Activated T-cell treated with anti-CD3 and anti-CD28 coated beads for 4 hours (primary cell): ENCODE measurements at regions not wholly inside any gene's neighbourhood (a gene's known extent, or its start where the extent isn't known, plus 50 kb on each side); places are given as distances from the start of the nearest gene placed in this dataset.
"Not testable (repeated sequence)": the region's sequence is repeated elsewhere in the genome, so short reads cannot be mapped to it uniquely, and the experiment has no call there.

ENCODE experiments used
- DNase-seq: peaks from one replicate; pipeline ENCODE4 v3.0.0-alpha.2; 2020

DNA sequence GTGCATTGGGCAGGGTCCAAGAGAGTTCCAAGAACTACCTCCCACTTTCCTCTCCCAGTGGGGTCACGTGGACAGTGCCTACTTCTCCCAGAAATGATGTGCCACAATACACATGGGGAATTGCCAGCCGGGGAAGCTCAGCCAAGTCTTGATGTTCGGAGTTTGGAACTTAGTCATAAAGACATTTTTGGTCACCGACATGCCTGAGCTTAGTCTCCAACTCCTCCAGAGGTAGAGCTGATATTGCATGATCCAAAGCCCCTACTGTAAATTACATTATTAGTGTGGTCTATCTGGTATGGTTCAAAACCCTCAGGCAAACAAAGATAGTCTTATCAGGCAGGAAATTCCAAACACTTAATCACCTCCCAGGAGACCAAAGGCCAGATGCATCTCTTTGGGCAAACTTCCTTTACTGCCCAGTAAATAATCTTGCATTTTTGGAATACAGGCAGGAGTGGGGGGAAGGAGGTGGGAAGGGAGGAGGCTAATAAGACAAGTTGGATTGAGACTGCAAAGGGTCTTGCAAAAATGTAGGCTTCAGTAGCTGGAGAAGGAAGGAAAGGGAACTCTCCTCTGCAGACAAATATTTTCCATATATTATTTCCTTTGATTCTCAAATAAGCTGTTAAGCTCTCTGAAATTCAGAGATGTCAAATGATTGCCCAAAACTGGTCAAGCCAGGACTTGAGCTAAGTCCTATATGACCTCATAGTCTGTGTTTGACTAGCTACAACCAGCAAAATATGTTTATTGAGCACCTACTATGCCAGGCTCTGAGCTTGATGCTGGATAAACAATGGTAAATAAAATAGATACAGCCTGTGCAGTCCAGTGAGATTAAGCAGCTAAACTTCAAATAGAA, 99.4 kb downstream of the DRD1 start:
- DNase-seq: no peak

DNA sequence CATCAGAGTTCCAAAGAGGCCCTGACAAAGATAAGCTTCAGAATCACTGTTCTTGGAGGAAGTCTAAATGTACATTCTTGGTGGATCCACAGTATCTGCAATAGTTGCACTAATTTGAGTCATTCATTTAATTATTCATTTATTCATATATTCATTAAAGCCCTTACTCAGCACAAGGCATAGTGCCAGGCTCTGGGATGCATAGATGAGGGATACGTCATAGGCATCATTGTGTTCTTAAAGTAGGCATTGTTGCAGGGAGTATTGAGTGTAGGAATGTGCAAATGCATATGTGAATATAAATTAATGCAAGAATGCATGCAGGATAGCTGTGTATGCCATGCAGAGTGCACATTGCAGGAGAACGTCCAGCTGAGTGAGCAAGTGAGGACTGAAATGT, 100.7 kb downstream of the DRD1 start:
- DNase-seq: no peak

DNA sequence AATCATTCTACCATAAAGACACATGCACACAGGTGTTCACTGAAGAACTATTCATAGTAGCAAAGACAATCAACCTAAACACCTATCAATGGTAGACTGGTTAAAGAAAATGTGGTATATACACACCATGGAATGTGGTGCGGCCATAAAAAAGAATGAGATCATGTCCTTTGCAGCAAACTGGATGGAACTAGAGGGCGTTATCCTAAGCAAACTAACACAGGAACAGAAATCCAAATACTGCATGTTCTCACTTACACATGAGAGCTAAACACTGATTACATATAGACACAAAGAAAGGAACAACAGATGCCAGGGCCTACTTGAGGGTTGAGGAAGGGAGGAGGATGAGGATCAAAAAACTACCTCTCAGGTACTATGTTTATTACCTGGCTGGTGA, 103.8 kb downstream of the DRD1 start:
- DNase-seq: no peak

GRCh38 chr5:175337680-175338079, 106.3 kb downstream of the DRD1 start:
- no peak for DNase-seq

DNA sequence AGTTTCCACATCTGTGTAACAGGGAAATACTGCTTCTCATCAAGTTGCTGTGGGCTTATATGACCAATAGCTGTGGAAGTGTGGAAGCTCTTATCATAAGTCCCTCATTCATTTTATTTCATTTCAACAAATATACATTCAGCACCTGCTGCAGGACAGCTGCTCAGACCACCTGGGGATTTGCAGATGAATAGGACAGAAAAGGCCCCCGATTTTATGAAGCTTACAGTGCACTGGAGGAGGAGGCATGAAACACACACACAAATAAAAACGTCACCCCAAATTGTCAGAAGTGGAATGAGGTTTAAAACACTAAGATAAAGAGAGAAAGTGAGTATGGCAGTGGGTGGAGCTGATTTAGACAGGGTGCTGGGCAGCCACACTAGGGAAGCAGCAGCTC, 107.2 kb downstream of the DRD1 start:
- no peak for DNase-seq

GRCh38 chr5:175335691-175336090, 108.3 kb downstream of the DRD1 start:
- no peak for DNase-seq

GRCh38 chr5:175331173-175332036, 112.6 kb downstream of the DRD1 start:
- not testable (repeated sequence) for DNase-seq

- no peak for DNase-seq
Measured at GRCh38 chr5:175329976-175330375, 114.0 kb downstream of the DRD1 start.

DNA sequence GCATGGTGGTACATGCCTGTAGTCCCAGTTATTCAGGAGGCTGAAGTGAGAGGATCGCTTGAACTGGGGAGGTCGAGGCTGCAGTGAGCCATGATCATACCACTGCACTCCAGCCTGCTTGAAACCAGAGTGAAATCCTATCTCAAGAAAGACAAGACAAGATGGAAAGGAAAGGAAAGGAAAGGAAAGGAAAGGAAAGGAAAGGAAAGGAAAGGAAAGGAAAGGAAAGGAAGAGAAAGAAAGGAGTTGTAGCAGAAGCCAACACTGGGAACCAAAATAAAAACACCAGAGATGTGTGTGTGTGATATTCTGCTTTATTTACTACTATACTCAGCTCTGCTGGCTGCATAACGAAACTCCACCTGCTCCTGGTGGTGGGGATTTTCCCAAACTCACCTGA, 115.3 kb downstream of the DRD1 start:
- no peak for DNase-seq

DNA sequence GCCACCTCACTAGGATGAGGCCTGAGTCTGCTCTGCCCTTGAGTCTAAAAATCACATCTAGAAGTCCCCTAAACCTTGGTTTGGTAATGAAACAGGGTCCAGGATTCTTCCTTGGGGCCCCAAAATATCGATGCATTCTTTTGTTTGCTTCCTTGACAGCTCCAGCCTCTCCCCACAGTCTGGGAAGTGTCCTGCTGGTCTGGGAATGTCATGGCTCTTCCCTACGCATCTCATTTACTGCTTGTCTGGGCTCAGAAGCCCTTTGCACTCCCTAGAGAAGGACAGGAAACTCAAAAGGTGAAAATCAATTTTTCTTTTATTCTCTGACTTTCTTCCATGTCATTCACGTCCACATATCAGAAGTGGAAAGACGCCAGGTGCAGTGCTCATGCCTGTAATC, 115.8 kb downstream of the DRD1 start:
- DNase-seq: no peak

GRCh38 chr5:175325681-175326080, 118.3 kb downstream of the DRD1 start:
- no peak for DNase-seq

- no peak for DNase-seq
Measured at GRCh38 chr5:175321927-175322532, 122.0 kb downstream of the DRD1 start.

DNA sequence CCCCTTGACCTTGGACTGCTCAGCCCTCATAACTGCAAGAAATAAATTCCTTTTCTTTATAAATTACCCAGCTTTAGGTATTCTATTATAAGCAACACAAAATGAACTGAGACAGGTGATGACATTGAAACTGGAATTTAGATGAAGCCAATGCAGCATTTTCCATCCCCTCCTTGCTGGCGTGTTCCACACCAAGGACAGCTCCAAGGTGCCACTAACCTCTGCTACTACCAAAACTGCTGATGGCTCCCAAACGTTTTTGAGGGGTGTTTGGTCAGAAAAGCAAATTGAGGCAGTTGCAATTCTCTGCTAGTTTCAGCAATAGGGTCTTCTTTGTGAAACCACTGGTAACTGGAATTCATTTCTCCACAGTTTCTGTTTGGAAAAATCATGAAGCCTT, 124.8 kb downstream of the DRD1 start:
- DNase-seq: no peak

DNA sequence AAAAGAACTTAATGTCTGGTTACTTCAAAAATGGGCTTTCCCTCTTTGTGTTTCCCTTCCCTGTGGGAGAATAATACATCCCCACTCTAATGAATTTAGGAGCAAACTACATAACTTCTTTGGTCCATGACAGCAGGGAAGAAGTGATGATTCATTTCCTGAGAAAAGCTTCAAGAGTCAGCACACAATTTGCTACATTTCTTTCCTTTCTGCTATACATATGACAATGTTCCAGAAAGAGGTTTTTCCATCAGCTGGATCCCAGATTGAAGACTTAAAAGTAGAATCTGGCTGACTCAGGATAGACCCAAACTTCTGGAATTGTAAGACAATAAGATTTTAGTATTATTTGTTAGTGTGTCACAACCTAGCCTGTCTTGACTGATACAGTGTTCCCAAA, 126.1 kb downstream of the DRD1 start:
- DNase-seq: no peak

- DNase-seq: no peak
Measured at GRCh38 chr5:175309218-175309810, 134.7 kb downstream of the DRD1 start.

GRCh38 chr5:175308701-175309100, 135.3 kb downstream of the DRD1 start:
- no peak for DNase-seq

- no peak for DNase-seq
Measured at GRCh38 chr5:175306381-175306780, 137.6 kb downstream of the DRD1 start.

DNA sequence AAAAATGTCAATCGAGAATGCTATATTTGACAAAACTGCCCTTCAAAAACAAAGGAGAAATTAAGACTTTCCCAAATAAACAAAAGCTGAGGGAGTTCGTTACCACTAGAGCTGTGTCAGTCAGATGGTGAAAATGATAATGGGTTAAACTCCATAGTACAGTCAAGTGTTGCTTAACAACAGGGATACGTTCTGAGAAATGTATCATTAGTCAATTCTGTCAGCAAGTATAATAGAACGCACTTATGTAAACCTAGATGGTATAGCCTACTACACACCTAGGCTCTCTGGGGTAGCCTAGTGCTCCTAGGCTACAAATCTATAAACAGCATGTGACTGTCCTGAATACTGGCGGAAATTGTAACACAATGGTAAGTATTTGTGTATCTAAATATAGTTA, 138.7 kb downstream of the DRD1 start:
- DNase-seq: no peak

GRCh38 chr5:175290379-175290778, 153.6 kb downstream of the DRD1 start:
- DNase-seq: no peak

- DNase-seq: no peak
Measured at GRCh38 chr5:175288048-175288621, 155.8 kb downstream of the DRD1 start.

- no peak for DNase-seq
Measured at GRCh38 chr5:175286981-175287380, 157.0 kb downstream of the DRD1 start.

GRCh38 chr5:175285261-175285660, 158.7 kb downstream of the DRD1 start:
- no peak for DNase-seq

DNA sequence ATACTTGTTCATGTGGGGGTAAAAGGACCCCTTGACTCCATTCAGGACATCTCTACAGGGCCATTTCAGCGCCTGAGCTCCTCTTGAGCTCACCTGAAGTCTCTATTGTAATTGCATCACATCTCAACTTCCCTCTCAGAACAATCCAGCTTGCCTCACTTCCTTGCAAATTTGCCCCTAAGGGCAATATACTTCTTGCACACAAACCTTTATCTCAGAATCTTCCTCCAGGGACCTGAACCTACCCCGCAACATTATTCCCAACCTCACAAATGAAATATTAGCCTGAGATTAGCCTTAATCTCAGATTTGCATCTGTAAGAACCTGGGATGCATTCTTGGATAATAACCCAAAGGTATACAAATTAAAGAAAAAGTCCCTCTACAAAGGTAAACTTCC, 159.2 kb downstream of the DRD1 start:
- DNase-seq: no peak
